ENCODE measurements at regions not wholly inside any gene's neighbourhood (a gene's known extent, or its start where the extent isn't known, plus 50 kb on each side); places are given as distances from the start of the nearest gene placed in this dataset.

- TF ChIP-seq MAZ (IDR thresholded peaks at IDR 0.05; ENCODE audit: borderline replicate concordance, low read depth, low read length) = no peak
- no peak for TF ChIP-seq MAZ (CRISPR knock-in tag; IDR thresholded peaks at IDR 0.05; ENCODE audit: low read depth)
- TF ChIP-seq TEAD3 (CRISPR knock-in tag; optimal IDR thresholded peaks at IDR 0.05; ENCODE audit: borderline replicate concordance) = peak; percentile 17
- TF ChIP-seq, protein P1, sequence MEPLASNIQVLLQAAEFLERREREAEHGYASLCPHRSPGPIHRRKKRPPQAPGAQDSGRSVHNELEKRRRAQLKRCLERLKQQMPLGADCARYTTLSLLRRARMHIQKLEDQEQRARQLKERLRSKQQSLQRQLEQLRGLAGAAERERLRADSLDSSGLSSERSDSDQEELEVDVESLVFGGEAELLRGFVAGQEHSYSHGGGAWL (CRISPR knock-in tag; IDR thresholded peaks at IDR 0.05) = no peak
- no peak for TF ChIP-seq KLF16 (CRISPR knock-in tag; IDR thresholded peaks at IDR 0.05)
- no peak for TF ChIP-seq SKI (IDR thresholded peaks at IDR 0.05; ENCODE audit: partially characterized antibody)
- no peak for TF ChIP-seq NR1H2 (CRISPR knock-in tag; IDR thresholded peaks at IDR 0.05; ENCODE audit: borderline replicate concordance, low read depth)
- TF ChIP-seq, protein P2, sequence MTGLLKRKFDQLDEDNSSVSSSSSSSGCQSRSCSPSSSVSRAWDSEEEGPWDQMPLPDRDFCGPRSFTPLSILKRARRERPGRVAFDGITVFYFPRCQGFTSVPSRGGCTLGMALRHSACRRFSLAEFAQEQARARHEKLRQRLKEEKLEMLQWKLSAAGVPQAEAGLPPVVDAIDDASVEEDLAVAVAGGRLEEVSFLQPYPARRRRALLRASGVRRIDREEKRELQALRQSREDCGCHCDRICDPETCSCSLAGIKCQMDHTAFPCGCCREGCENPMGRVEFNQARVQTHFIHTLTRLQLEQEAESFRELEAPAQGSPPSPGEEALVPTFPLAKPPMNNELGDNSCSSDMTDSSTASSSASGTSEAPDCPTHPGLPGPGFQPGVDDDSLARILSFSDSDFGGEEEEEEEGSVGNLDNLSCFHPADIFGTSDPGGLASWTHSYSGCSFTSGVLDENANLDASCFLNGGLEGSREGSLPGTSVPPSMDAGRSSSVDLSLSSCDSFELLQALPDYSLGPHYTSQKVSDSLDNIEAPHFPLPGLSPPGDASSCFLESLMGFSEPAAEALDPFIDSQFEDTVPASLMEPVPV (CRISPR knock-in tag; IDR thresholded peaks at IDR 0.05) = no peak
- TF ChIP-seq ZMYM3 (CRISPR knock-in tag; IDR thresholded peaks at IDR 0.05) = peak; percentile 51; the same call in 1 of the 2 replicates
- TF ChIP-seq KMT2A (CRISPR knock-in tag; IDR thresholded peaks at IDR 0.05) = 0 out of 2 replicates have a peak, but pooled peaks have one; percentile 14
- TF ChIP-seq SALL1 (CRISPR knock-in tag; IDR thresholded peaks at IDR 0.05) = peak; percentile 50; the same call in 1 of the 2 replicates
- TF ChIP-seq, protein P3, sequence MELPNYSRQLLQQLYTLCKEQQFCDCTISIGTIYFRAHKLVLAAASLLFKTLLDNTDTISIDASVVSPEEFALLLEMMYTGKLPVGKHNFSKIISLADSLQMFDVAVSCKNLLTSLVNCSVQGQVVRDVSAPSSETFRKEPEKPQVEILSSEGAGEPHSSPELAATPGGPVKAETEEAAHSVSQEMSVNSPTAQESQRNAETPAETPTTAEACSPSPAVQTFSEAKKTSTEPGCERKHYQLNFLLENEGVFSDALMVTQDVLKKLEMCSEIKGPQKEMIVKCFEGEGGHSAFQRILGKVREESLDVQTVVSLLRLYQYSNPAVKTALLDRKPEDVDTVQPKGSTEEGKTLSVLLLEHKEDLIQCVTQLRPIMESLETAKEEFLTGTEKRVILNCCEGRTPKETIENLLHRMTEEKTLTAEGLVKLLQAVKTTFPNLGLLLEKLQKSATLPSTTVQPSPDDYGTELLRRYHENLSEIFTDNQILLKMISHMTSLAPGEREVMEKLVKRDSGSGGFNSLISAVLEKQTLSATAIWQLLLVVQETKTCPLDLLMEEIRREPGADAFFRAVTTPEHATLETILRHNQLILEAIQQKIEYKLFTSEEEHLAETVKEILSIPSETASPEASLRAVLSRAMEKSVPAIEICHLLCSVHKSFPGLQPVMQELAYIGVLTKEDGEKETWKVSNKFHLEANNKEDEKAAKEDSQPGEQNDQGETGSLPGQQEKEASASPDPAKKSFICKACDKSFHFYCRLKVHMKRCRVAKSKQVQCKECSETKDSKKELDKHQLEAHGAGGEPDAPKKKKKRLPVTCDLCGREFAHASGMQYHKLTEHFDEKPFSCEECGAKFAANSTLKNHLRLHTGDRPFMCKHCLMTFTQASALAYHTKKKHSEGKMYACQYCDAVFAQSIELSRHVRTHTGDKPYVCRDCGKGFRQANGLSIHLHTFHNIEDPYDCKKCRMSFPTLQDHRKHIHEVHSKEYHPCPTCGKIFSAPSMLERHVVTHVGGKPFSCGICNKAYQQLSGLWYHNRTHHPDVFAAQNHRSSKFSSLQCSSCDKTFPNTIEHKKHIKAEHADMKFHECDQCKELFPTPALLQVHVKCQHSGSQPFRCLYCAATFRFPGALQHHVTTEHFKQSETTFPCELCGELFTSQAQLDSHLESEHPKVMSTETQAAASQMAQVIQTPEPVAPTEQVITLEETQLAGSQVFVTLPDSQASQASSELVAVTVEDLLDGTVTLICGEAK (IDR thresholded peaks at IDR 0.05) = no peak
- TF ChIP-seq, protein P3 (CRISPR knock-in tag; IDR thresholded peaks at IDR 0.05) = no peak
- TF ChIP-seq, protein P4, sequence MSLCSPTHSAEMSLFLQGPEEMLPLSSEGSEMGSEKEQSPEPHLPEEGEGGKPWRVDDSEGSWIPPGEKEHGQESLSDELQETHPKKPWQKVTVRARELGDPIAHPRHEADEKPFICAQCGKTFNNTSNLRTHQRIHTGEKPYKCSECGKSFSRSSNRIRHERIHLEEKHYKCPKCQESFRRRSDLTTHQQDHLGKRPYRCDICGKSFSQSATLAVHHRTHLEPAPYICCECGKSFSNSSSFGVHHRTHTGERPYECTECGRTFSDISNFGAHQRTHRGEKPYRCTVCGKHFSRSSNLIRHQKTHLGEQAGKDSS (CRISPR knock-in tag; IDR thresholded peaks at IDR 0.05; ENCODE audit: borderline replicate concordance, low read depth) = peak; percentile 74; the same call in 1 of the 2 replicates
- TF ChIP-seq PLRG1 (conservative IDR thresholded peaks at IDR 0.05) = no peak
Observed at GRCh38 chr16:85289760-85290625, 177.7 kb upstream of the CIBAR2 start (continued).
